ENCODE measurements at regions not wholly inside any gene's neighbourhood (a gene's known extent, or its start where the extent isn't known, plus 50 kb on each side); places are given as distances from the start of the nearest gene placed in this dataset.

GRCh38 chr2:224241001-224241400 is 160.9 kb downstream of the FAM124B start:
- TF ChIP-seq POLR2A (IDR thresholded peaks at IDR 0.05) (no peak), CTCF (IDR thresholded peaks at IDR 0.05) (no peak)

Measured in right lobe of liver (tissue), 4 donors.